Activated CD8-positive, alpha-beta T cell treated with anti-CD3 and anti-CD28 coated beads for 36 hours (primary cell): ENCODE measurements at regions not wholly inside any gene's neighbourhood (a gene's known extent, or its start where the extent isn't known, plus 50 kb on each side); places are given as distances from the start of the nearest gene placed in this dataset.

Experiments used
- ATAC-seq: fragments of 200-7000 bp; cut with Tn5 transposase; one replicate; pipeline ENCODE4 v1.10.0; 2021; ENCODE audit warnings: mild to moderate bottlenecking, moderate library complexity
- CTCF ChIA-PET: fragments of 350-600 bp; sonication (Branson Sonifier 250); formaldehyde crosslinking; loops from one replicate; lab custom pipeline; 2021; ENCODE audit warnings: antibody characterized with exemption; lab: Charles Lee
- POLR2A ChIA-PET: fragments of 350-600 bp; sonication (Branson Sonifier 250); formaldehyde crosslinking; loops from one replicate; lab custom pipeline; 2021; ENCODE audit warnings: antibody characterized with exemption; lab: Charles Lee
- DNase-seq: peaks from one replicate; pipeline ENCODE4 v3.0.0-alpha.2; 2020
- H3K27ac Mint-ChIP-seq: one replicate; pipeline ENCODE4 v1.8.0; 2021; ENCODE audit warnings: mild to moderate bottlenecking, mixed read lengths
- H3K27me3 Mint-ChIP-seq: one replicate; pipeline ENCODE4 v1.8.0; 2021; ENCODE audit warnings: mixed read lengths
- H3K36me3 Mint-ChIP-seq: one replicate; pipeline ENCODE4 v1.8.0; 2021; ENCODE audit warnings: low read depth, mixed read lengths
- H3K4me1 Mint-ChIP-seq: one replicate; pipeline ENCODE4 v1.8.0; 2021; ENCODE audit warnings: low read depth, mixed read lengths
- H3K4me3 Mint-ChIP-seq: one replicate; pipeline ENCODE4 v1.8.0; 2021; ENCODE audit warnings: mild to moderate bottlenecking, moderate library complexity, mixed read lengths
- H3K9me3 Mint-ChIP-seq: one replicate; pipeline ENCODE4 v1.8.0; 2021; ENCODE audit warnings: mixed read lengths
- CTCF ChIP-seq: fragments of 200-600 bp; IDR thresholded peaks from one replicate; pipeline ENCODE4 v1.8.0; 2022; ENCODE audit warnings: antibody characterized with exemption, mild to moderate bottlenecking
- intact Hi-C: fragments of 100-400 bp; cut with micrococcal nuclease; formaldehyde crosslinking; loops from one replicate; pipeline ENCODE4 v1.10.0; 2022

GRCh38 chr18:56021809-56022195 is 433.8 kb upstream of the TCF4 start:
- POLR2A ChIA-PET = no interaction called here
- H3K27me3 Mint-ChIP-seq = no peaks in the 10 kb centered on the region
- DNase-seq = no peak

GRCh38 chr18:56021136-56021808 is 433.3 kb upstream of the TCF4 start:
- intact Hi-C loops = no loop called here
- no peak overlapping the region for H3K4me3 Mint-ChIP-seq
- H3K9me3 Mint-ChIP-seq = no peaks in the 10 kb centered on the region
- H3K27ac Mint-ChIP-seq = no peak overlapping the region
- TF ChIP-seq CTCF = no peak
- no peaks in the 10 kb centered on the region for H3K4me1 Mint-ChIP-seq
- ChIA-PET CTCF (no interaction called here), POLR2A (no interaction called here)
- no peaks in the 10 kb centered on the region for H3K27me3 Mint-ChIP-seq
- DNase-seq (no peak), ATAC-seq (no peak)
- H3K36me3 Mint-ChIP-seq = no peaks in the 10 kb centered on the region

More at GRCh38 chr18:56021809-56022195, 433.8 kb upstream of the TCF4 start:
- no peaks in the 10 kb centered on the region for H3K9me3 Mint-ChIP-seq
- TF ChIP-seq CTCF = no peak
- no peak overlapping the region for H3K4me3 Mint-ChIP-seq
- no peak for ATAC-seq
- CTCF ChIA-PET = no interaction called here
- no peak overlapping the region for H3K27ac Mint-ChIP-seq
- no peaks in the 10 kb centered on the region for H3K4me1 Mint-ChIP-seq
- intact Hi-C loops = no loop called here
- H3K36me3 Mint-ChIP-seq = no peaks in the 10 kb centered on the region

GRCh38 chr18:56019908-56020307 is 431.9 kb upstream of the TCF4 start:
- Mint-ChIP-seq H3K27me3 (no peaks in the 10 kb centered on the region), H3K4me1 (no peaks in the 10 kb centered on the region), H3K4me3 (no peak overlapping the region), H3K36me3 (no peaks in the 10 kb centered on the region), H3K9me3 (peaks cover 3% of the 10 kb centered on the region), H3K27ac (no peak overlapping the region)
- no peak for DNase-seq
- intact Hi-C loops = no loop called here
- no peak for ATAC-seq
- POLR2A ChIA-PET = no interaction called here
- CTCF ChIA-PET = no interaction called here
- TF ChIP-seq CTCF = no peak

DNA sequence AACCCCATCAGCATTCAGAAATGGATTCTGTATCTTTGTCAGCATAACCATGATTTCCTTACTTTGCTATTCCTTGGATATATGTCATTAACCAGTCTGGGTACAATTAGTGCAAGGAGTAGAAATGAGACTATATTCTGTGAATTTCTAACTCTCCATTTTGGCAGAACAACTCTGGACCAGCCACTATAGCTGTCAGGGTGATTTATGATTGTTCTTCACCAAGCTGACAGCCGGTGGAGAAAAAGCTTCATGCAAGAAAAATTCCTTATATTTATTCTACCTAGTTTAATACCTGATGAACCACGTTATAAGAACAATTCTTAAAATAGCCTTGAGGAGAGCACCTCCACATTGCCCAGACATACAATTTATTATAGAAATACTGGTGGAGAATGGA is 431.2 kb upstream of the TCF4 start:
- H3K9me3 Mint-ChIP-seq = peaks cover 3% of the 10 kb centered on the region
- ChIA-PET POLR2A (no interaction called here), CTCF (no interaction called here)
- H3K27ac Mint-ChIP-seq = no peak overlapping the region
- ATAC-seq = no peak
- no peak for TF ChIP-seq CTCF
- DNase-seq = no peak
- no peaks in the 10 kb centered on the region for H3K4me1 Mint-ChIP-seq
- no peaks in the 10 kb centered on the region for H3K27me3 Mint-ChIP-seq
- intact Hi-C loops = no loop called here
- no peak overlapping the region for H3K4me3 Mint-ChIP-seq
- no peaks in the 10 kb centered on the region for H3K36me3 Mint-ChIP-seq

GRCh38 chr18:56009411-56009810 is 421.4 kb upstream of the TCF4 start:
- ChIA-PET POLR2A (no interaction called here), CTCF (no interaction called here)
- no peak for ATAC-seq
- Mint-ChIP-seq H3K27ac (no peak overlapping the region), H3K4me3 (no peak overlapping the region), H3K27me3 (no peaks in the 10 kb centered on the region), H3K36me3 (no peaks in the 10 kb centered on the region), H3K4me1 (no peaks in the 10 kb centered on the region), H3K9me3 (no peaks in the 10 kb centered on the region)
- intact Hi-C loops = no loop called here
- no peak for DNase-seq
- TF ChIP-seq CTCF = no peak
